HG03575 (cell line): ENCODE measurements at regions not wholly inside any gene's neighbourhood (a gene's known extent, or its start where the extent isn't known, plus 50 kb on each side); places are given as distances from the start of the nearest gene placed in this dataset.

Experiments used
- ATAC-seq: cut with Tn5 transposase; IDR thresholded peaks from one replicate; pipeline ENCODE4 v1.9.1; 2021; ENCODE audit not compliant: unreplicated experiment, insufficient number of reproducible peaks, low FRiP score; ENCODE audit errors: extremely low read depth

DNA sequence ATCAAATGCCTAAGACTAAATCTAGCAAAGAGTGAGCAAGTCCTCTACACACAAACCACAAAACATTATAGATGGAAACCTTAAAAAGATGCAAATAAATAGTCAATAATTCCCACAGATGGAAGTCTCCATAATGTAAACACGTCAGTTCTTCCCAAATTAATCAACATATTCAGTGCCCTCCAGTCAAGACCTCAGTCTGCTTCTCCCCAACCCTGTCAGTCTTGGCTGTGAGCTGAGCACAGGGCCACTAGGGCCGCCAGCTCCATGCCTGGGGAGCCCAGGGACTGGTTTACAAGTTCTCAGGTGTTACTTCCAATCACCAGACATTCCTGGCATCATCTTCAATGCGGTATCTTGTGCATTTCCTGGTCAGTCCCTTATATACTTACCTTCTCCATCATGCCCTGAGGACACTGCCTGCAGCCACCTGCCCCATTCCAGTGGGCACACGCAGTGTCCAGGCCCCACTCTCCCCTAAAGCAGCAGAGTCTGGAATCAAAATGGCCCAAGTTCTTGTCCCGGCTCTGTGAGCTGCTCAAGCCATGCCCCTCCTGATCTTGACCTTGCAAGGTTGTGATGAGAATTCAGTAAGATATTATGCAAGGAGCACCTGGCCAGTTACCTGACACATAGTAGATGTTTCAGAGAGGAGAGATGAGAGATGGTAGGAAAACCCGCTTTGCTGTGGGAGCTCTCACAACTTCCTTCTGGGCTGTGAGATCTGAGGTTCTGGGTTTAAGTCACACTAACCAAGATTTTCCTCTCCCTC is 207.9 kb upstream of the RAB6C start:
- ATAC-seq, result no peak

- no peak for ATAC-seq
These were observed 207.3 kb upstream of the RAB6C start for GRCh38 chr2:129772190-129772579.

- ATAC-seq, result no peak
These were observed 203.4 kb upstream of the RAB6C start for GRCh38 chr2:129775952-129776653.

DNA sequence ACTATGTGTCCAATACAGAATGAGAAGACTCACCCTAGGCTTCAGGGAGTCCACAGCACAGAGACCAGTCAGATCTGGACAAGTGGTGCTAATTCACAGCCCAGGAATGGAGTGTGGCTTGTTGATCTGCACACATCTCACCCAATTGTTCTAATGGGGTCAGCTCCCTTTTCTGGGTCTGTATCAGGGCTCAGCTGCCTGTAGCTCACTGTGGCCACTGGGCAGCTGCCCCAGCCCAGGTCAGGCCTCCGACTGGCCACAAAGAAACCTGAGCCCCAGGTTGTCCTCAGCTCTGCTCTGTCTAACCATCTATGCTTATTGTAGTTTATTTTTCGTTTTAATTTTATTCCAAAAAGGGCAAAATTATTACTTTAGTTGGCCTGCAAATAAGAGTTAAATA is 202.3 kb upstream of the RAB6C start:
- no peak for ATAC-seq

DNA sequence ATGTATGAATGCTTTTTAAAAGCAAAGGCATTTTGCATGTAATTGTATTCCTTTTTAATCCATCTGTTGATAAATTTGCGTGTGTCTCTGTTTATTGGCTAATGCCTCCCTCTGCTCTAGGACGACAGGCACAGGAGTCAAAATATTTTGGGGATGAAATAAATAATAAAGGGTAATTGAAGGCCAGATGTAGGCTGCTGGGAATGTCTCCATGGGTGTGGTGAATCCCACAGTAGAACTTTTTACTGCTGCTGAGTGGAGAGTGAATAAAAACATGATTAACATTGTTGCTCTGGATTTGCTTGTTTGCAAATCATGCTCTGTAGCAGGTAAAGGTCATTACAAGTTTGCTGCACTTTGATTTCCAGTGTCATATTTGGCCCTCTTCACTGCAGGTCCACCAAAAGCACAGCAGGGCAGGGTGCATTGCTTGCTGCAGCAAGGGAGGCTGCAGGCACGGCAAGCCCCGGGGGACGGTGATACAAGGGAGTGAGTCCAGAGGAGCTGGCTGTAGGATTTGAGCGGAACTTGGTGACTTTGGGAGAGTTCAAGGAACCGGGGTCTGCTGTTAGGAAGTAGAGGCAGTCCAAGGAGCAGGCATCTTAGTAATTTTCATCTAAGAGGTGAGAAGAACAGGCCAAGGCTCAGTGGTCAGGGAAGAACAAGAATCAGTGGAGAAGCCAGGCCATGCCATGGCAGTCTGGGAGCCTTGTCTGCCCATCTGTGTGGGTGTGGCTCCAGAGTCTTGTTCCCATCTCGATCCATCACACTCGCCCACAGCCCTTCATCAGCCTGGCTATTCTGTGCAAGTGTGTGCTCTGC is 201.5 kb upstream of the RAB6C start:
- no peak for ATAC-seq

DNA sequence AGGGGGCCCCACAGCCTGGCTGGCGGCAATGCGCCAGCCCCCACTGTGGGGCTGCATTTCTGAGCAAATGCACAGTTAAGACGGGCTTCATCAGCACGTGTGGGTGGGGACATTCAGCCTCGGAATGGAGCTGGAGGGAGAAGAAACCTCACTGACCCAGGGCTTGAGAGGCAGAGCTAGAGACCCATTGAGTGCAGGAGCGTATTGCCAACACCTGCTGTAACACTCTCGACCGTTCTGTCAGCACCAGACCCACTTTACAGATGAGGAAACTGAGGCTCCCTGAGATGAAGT is 200.9 kb upstream of the RAB6C start:
- ATAC-seq, result no peak

- ATAC-seq, result no peak
These were observed 199.7 kb upstream of the RAB6C start for GRCh38 chr2:129779783-129780182.

GRCh38 chr2:129780316-129781270 is 198.9 kb upstream of the RAB6C start:
- ATAC-seq, result no peak

GRCh38 chr2:129781749-129782632 is 197.5 kb upstream of the RAB6C start:
- ATAC-seq, result no peak

- ATAC-seq, result no peak
These were observed 196.9 kb upstream of the RAB6C start for GRCh38 chr2:129782633-129782990.

GRCh38 chr2:129784486-129784885 is 195.0 kb upstream of the RAB6C start:
- no peak for ATAC-seq

GRCh38 chr2:129791712-129792111 is 187.8 kb upstream of the RAB6C start:
- no peak for ATAC-seq

DNA sequence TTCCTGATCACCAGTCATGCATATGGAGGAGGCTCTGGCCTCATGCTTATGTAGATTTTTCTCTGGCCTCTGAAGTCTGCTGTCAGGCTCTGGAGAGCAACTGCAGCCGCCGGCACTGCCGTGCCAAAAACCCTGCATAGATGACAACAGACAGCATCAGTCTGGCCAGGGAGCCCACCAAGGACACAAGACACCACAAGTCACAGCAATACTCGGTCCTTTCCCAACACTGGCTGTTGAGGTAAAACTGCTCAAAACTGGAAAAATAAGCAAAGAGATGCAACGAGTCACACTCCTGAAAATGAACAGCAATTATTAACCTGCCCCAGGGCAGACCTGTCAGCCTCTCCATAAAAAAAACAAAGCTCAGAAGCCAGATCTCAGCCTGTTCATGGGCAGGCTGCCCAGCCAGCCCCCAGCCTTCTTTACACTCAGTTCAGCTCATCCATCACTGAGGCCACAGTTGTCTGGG is 186.0 kb upstream of the RAB6C start:
- ATAC-seq, result no peak

GRCh38 chr2:129794116-129794515 is 185.3 kb upstream of the RAB6C start:
- ATAC-seq, result no peak

GRCh38 chr2:129794540-129794939 is 184.9 kb upstream of the RAB6C start:
- ATAC-seq, result no peak

GRCh38 chr2:129796225-129796624 is 183.2 kb upstream of the RAB6C start:
- no peak for ATAC-seq

DNA sequence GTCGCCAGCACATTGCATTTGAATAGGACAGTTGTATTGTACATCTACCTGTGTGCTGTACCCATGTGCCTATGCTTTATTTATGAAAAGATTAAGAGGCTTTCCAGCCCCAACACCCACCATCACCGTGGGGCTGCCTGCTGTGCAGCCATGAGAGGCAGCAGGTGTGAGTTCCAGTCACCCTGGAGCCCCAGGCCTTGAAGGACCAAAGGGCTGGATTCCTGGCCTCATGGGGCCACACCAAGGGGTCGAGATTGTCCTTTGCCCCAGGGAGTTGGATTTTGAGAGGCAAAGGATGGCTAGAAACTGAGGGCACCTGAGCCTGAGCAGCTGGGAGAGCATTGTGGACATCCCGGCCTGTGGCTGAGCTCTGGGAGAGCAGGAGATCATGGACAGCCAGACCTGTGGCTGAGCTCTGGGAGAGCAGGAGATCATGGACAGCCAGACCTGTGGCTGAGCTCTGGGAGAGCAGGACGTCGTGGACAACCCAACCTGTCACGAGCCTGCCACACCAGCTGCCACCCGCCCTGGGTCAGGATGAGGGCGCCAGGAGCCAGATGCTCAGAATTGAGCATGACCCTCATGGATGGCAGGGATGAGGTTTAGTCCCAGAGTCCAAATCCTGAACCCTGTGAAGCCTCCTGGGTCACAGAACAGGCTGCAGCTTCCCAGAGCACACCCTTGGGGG is 182.5 kb upstream of the RAB6C start:
- ATAC-seq, result no peak
